Panc1 (cell line): ENCODE measurements at regions not wholly inside any gene's neighbourhood (a gene's known extent, or its start where the extent isn't known, plus 50 kb on each side); places are given as distances from the start of the nearest gene placed in this dataset.

Source experiments
- POLR2AphosphoS5 ChIP-seq: IDR thresholded peaks from 2 replicates; pipeline ENCODE4 v1.6.1; 2012; ENCODE audit warnings: mild to moderate bottlenecking, low read depth, low read length, moderate library complexity
- SIN3A ChIP-seq: IDR thresholded peaks from 2 replicates; pipeline ENCODE4 v1.6.1; 2012; ENCODE audit warnings: low read depth, mild to moderate bottlenecking, low read length, moderate library complexity, borderline replicate concordance; ENCODE audit not compliant: insufficient read depth
- TCF7L2 ChIP-seq: IDR thresholded peaks from 2 replicates; pipeline ENCODE4 v1.6.1; 2011; ENCODE audit warnings: mild to moderate bottlenecking, low read depth, low read length, inconsistent platforms
- TF ChIP-seq, protein P1 (sequence below): fragments of 450-650 bp; IDR thresholded peaks from 2 replicates; pipeline ENCODE4 v1.5.1; 2017; ENCODE audit warnings: mild to moderate bottlenecking
- TF ChIP-seq, protein P2 (sequence below), 2 experiments: IDR thresholded peaks; 2 replicates each; pipeline ENCODE4 v1.6.1; 2011 to 2012; ENCODE audit warnings: low read depth in 2 of 2, control low read depth in 1 of 2, low read length in 1 of 2, mild to moderate bottlenecking in 1 of 2, moderate library complexity in 1 of 2; ENCODE audit not compliant: insufficient read depth in 1 of 2

DNA sequence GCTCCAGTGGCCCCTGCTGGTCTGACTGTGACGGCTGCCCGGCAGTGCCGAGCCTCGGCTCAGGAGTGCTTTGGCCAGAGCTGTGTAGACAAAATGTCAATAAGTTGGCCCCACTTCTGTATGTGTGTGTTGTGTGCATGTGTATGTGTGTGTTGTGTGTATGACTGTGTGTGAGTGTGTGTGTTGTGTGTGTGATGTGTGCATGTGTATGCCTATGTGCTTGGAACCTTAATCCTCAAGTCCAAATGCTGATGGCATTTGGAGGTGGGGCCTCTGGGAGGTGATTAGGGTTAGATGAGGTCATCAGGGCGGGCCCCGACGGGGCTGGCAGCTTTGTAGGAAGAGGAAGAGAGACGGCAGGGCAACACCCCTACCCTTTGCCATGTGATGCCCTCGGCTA, 269.0 kb downstream of the DCDC2C start:
- TF ChIP-seq, protein P1, sequence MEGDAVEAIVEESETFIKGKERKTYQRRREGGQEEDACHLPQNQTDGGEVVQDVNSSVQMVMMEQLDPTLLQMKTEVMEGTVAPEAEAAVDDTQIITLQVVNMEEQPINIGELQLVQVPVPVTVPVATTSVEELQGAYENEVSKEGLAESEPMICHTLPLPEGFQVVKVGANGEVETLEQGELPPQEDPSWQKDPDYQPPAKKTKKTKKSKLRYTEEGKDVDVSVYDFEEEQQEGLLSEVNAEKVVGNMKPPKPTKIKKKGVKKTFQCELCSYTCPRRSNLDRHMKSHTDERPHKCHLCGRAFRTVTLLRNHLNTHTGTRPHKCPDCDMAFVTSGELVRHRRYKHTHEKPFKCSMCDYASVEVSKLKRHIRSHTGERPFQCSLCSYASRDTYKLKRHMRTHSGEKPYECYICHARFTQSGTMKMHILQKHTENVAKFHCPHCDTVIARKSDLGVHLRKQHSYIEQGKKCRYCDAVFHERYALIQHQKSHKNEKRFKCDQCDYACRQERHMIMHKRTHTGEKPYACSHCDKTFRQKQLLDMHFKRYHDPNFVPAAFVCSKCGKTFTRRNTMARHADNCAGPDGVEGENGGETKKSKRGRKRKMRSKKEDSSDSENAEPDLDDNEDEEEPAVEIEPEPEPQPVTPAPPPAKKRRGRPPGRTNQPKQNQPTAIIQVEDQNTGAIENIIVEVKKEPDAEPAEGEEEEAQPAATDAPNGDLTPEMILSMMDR: no peak
- TF ChIP-seq POLR2AphosphoS5 (no peak), TCF7L2 (no peak), SIN3A (no peak)
- TF ChIP-seq, protein P2, sequence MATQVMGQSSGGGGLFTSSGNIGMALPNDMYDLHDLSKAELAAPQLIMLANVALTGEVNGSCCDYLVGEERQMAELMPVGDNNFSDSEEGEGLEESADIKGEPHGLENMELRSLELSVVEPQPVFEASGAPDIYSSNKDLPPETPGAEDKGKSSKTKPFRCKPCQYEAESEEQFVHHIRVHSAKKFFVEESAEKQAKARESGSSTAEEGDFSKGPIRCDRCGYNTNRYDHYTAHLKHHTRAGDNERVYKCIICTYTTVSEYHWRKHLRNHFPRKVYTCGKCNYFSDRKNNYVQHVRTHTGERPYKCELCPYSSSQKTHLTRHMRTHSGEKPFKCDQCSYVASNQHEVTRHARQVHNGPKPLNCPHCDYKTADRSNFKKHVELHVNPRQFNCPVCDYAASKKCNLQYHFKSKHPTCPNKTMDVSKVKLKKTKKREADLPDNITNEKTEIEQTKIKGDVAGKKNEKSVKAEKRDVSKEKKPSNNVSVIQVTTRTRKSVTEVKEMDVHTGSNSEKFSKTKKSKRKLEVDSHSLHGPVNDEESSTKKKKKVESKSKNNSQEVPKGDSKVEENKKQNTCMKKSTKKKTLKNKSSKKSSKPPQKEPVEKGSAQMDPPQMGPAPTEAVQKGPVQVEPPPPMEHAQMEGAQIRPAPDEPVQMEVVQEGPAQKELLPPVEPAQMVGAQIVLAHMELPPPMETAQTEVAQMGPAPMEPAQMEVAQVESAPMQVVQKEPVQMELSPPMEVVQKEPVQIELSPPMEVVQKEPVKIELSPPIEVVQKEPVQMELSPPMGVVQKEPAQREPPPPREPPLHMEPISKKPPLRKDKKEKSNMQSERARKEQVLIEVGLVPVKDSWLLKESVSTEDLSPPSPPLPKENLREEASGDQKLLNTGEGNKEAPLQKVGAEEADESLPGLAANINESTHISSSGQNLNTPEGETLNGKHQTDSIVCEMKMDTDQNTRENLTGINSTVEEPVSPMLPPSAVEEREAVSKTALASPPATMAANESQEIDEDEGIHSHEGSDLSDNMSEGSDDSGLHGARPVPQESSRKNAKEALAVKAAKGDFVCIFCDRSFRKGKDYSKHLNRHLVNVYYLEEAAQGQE (IDR thresholded peaks at IDR 0.05; ENCODE audit: insufficient read depth in 1 of 2, low read depth in 2 of 2, low read length in 1 of 2): no peak
